HG03025 (cell line): ENCODE measurements at regions not wholly inside any gene's neighbourhood (a gene's known extent, or its start where the extent isn't known, plus 50 kb on each side); places are given as distances from the start of the nearest gene placed in this dataset.
"Not testable (repeated sequence)": the region's sequence is repeated elsewhere in the genome, so short reads cannot be mapped to it uniquely, and the experiment has no call there.

Source experiments
- ATAC-seq: cut with Tn5 transposase; IDR thresholded peaks from one replicate; pipeline ENCODE4 v1.9.1; 2021; ENCODE audit warnings: mild to moderate bottlenecking, moderate library complexity; ENCODE audit not compliant: unreplicated experiment, low FRiP score

DNA sequence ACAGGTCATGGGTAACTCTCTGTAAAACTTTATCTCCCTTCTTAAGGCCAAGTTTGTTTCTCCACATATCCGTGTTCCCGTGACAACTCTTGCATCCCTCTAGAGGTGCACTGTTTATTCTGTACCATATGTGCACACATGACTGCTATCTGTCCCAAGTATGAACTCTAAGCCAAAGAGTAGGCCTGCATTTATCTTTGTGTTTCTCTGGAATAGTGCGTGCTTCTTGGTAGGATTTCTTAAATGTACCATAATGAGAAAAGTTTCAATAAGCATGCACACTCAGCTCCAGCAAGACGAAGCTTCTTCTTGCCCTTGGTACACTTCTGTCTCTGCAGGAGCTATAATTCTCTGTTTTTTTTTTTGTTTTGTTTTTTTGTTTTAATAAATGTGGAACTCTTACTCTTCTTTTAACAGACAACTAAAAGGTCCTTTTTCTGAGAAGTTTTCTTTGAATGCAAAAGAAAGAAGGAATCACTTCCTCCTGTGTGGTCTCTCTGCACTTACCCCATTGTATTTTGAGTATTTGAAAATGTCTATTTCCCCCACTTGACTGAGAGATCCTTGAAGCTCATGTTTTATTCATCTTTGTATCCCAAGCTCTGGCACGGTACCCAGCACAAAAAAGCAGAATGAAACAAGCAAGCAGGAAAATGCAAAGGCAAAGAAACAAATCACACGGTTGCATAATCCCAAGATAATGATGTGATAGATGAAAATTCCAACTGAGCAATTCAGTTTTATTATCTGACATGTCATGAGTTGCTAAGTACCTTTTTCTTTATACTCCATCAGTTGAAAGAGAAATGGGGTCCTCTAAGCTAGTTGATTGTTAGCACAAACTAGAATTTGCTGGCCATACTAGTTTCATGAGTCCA lies 521.9 kb upstream of the BOD1L1 start:
- no peak for ATAC-seq

DNA sequence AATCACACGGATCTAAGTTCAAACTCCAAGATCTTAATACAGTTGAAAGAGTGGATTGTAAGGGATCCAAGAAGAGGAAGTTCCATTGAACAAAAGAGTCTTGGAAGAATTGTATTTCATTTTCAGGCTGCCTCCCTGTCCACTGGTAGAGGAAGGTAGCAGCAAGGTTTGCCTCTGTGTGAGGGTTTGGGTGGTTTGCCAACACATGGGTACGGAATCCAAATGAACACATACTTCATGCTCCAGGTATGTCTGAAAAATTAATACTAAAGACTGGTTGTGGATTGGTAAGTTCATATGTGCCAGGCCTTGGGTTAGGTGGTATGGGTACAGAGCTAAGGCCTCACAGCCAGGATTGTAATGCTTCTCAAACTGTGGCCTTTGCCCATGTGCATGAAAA lies 523.6 kb upstream of the BOD1L1 start:
- ATAC-seq: no peak

DNA sequence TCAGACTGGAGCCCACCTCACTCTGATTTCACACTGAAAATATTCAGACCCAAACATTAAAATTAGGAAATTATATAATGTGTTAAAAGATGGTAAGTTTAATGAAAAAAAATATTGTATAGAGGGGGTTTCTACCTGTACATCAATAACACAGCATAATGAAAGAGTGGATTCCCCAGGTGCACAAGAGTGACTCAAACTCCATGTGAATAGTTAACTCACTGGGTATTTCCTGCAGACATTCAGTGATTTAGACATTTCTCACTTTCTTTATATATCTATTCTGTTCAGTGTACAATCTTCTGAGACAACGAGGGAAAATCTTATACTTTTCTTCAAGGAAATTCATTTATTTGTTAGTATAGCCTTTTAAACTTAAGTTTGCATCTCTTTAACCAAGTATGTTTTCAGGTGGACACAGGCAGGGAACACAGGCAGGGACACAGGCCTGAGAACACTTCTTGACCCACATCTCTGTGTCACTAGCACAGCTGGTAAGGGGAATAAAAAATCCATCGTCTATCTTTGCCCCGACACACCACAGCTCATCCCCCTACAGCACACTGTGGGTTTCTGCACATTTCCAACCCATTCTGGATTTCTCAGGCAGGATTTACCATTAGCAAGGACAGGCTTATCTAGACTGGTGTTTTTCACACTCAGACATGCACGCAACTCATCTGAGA lies 525.5 kb upstream of the BOD1L1 start:
- no peak for ATAC-seq

DNA sequence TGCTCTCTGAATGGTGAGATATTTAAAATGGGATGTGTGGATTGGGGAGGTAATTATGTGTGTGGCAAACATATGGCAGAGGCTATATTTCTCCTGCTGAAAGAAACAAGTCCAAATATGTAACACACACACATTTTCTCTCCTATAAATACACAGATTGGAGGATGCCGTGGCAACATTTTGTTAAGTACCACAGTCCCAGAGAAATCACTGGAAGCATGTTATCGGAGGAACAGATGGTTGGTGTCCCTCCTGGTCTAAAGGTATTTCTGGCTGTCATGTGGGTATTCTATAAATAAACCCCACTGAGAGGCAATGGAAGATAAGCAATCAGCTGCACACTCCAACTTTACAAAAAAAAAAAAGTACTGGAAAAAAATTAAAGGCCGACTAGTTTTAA lies 528.3 kb upstream of the BOD1L1 start:
- ATAC-seq: no peak

DNA sequence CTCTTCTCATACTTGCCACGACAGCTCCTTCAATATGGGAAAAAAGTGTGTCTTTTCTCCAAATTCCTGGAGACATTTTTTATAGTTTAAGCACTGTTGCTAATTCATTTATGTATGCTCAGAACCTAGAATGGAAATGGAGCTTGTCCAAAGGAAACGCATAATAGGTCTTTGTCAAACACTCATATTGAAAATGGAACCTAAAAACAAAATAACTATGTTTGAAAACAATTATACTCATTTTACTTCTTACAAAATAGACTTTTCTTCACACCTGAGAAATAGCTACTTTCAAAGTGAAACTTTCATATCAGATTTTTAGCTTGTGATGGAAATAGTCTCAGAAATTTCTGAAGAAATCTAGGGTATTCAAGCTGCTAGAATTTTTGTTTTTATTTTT lies 529.7 kb upstream of the BOD1L1 start:
- peak; percentile 36 for ATAC-seq

DNA sequence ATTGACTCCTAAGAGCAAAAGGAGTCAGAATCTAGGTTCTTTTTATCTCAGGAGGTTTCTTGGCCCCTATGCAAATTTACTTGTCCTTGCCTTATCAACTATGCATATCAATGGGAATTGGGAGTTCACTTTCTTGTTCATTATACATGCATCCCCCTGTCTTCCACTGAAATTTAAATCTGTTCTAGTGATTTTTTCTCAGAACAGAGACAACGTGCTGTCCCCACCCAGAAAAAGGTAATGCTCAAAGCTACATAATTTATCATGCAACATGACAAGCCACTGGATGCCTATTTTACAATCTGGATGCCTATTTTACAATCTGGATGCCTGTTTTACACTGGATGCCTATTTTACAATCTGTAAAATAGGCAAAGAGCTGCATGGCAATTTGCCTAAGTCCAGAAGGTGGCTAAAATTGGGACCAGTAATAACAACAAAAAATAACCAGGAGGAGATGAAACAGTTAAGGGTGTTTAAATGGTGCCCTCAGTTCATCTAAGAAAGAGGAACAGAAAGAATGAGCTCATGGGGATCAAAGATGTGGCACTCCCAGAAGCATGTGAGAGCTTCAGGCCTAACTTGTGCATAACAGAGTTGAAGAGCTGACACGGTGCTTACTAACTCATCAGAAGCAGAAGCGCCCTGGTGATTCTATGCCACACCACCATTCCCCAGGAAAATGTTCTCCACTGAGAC lies 537.8 kb upstream of the BOD1L1 start:
- peak; percentile 100 for ATAC-seq

DNA sequence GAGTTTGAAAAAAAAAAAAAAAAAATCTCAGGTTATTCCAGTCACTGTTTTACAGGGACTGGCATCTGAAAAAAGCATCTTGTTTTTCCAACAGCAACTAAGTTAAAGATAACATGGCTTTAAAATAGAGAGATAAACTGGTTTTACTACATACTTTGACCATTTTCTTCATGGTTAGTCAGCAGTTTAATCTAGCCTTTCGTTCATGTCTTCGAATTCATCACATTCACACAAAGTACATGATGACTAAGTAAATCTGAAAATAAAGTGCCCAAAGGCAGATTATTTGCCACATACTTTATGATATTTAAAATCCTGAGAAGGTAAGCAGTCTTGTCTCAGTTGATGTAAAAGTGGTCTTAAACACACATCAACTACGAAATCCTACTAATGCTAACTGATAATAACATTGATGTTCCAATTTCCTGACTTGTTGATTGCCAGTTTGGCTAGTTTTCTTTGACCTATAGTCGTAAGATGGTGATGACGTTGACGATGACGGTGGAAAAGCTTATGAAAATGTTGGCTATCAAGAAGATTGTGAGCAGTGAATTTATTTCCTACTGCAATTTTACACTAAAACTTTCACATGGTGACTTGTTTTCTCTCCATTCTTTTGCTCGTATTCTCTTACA lies 540.5 kb upstream of the BOD1L1 start:
- no peak for ATAC-seq

DNA sequence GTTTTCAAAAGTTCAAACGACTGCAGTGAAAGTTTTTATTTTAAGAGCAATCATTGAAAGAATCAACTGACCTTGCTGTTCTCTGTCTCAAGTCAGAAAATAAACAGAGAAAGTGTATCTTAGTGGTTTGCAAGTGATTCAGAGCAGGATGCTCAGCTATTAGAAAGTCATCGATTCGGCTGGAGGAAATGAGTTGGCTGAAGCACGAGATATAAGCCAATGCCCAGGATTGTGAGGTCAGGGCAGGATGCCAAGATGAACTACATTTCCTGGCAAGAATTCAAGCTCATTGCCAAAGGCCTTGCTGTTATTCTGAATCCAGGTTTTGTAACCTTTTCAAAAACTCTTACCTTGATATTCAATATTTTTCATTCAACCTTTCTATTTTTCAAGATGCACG lies 541.4 kb upstream of the BOD1L1 start:
- ATAC-seq: no peak

DNA sequence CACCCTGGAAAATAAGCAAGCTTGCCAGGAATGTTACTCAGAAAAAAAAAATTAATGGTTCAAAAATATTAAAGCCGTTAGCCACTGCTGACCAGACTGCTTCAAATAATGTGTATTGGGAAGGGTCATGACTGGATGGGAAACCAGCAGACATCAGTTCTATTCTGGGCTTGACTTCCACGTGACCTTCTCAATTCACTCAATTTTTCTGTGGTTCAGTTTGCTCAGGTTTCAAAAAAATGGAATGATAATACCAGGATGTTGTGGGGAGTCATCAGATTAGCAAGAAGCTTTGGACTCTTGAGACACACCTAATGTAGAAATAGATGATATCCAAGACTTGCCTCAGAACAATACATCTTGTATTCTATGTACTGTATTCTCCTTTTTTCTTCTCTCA lies 541.9 kb upstream of the BOD1L1 start:
- ATAC-seq: no peak

DNA sequence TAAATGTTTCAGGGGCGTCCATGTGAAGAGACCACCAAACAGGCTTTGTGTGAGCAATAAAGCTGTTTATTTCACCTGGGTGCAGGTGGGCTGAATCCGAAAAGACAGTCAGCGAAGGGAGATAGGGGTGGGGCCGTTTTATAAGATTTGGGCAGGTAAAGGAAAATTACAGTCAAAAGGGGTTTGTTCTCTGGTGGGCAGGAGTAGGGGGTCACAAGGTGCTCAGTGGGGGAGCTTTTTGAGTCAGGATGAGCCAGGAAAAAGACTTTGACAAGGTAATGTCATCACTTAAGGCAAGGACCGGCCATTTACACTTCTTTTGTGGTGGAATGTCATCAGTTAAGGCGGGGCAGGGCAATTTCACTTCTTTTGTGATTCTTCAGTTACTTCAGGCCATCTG lies 542.4 kb upstream of the BOD1L1 start:
- ATAC-seq: not testable (repeated sequence)

DNA sequence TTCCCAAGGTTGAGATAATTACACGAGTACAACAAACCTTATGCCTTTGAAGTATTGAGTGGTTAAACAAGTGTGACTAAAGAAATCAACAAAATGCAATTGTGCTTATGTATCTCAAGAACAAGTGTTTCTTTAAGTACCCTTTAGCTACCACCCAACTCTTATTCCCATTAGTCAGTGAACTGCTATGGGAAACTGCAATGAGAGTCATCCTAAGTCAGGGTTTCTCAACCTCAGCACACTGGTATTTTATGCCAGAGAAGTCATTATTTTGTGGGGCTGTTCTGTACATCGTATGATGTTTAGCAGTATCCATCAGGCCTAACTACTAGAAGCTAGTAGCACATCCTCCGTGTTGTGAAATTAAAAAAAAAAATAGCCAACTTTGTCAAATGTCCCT lies 549.1 kb upstream of the BOD1L1 start:
- no peak for ATAC-seq

DNA sequence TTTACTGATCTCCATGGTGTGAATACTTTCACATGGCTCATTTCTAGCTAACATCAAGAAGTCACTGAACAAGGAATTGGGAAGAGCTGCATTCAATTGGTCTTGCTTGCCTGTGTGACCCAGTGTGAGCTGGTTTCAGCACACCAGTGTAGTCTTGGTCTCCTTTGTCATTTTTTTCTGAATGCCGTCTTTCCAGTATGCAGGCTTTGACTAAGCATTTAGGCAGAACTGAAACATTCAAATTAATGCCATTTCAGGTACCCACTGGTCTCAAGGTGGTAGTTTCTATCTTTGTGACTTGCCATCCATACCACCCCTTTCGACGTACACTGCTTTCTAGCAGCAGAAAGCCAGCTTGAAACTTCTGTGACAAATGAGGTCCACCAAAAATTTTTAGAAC lies 550.5 kb upstream of the BOD1L1 start:
- peak; percentile 95 for ATAC-seq

DNA sequence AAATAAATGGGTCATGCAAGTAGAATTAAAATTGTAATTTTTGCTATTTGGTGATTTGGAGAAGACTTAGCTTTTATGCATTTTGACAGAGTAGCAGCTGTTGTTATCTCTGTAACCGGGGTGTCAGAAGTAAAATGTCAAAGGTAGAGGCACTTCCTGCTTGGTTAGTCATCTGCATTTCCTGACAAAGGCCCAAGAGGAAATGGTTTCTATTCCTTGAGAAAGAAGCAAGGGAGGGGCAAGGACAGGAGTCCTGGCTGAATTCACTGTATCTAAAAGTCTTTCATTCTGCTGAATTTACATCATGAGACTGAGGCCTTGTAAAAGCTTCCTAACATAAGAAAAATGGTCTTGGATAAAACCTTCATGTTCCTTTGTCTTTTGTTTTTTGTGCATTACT lies 550.9 kb upstream of the BOD1L1 start:
- peak; percentile 65 for ATAC-seq

DNA sequence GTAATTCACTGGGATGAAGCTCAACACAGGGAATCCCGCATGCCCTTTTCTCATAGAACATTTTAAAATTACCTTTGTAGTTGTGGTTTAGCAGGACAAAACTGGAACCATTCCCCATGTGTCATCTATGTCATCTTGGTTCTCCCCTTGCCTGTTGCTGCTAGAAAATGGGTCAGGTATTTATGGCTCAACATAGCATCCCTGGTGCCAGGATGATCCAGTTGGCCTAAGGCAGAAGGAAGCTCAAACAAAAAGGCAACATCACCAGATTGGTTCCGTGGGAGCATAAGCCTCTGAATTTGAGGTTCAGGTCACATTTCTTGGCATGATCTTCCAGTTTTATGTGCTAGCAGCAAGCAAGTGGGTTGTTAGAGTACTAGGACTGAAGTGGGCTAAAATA lies 552.6 kb upstream of the BOD1L1 start:
- ATAC-seq: no peak

DNA sequence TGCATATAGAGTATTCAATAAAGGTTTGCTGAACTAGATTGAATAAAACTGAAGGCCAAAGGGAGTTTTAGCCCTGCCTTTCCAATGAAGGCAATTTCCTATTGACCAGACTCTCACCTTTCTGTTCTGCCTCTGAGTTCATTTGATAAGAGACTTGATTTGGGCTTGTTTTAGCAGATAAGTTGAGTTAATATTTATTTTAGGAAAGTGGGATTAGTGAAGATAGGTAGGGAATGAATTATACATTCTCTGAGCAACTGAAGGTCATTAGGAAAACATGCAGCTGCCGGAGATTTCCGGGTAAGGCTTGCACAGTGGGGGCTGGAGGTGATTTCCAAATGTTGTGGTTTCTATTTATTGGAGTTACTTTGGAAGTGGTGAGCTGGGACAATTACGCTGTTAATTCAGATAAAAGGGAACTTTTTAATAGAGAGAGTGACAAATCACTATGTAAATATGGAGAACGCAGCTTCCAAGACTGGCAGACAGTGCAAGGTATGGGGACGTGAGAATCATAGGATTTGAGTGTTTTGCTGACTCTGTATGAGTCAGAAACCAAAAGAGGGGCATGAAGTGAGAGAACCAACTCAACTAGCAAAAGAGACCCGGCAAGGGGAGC lies 553.6 kb upstream of the BOD1L1 start:
- no peak for ATAC-seq

DNA sequence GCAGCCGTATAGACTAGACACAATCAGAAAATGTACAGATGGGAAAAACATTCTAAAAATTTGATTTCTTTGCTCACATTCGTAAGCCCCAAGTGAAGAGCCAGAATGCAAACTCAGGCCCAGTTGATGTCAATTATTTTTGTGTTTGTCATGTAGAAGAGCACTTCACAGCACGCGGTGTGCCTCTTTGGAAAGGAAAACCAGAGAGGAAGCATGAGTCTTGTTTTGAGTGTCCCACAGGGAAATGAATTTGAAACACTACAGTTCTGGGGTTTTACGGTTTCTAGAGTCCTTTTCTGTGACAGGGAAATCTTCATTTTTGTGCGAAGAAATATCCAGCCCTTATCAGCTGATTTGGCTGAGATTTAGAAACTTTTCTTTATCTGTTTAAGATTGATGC lies 554.6 kb upstream of the BOD1L1 start:
- no peak for ATAC-seq

DNA sequence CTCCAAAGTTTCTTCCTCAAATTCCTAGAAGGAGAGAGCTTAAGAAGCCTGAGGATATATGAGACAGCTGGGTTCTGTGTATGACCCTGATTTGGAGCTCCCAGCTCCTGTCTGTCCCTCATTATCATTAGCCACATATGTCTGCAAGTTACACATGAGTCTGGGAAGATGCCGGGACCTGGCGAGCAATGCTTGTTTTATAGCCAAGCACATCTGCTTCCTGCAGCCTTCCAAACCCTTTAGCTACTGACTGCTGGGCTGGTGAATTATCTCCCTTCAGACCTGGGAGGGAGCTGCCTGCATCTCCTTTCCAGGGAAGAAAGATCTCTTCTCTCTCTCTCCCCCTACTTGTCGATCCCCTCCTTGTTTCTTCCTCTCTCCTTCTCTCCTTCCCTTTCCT lies 556.7 kb upstream of the BOD1L1 start:
- no peak for ATAC-seq

DNA sequence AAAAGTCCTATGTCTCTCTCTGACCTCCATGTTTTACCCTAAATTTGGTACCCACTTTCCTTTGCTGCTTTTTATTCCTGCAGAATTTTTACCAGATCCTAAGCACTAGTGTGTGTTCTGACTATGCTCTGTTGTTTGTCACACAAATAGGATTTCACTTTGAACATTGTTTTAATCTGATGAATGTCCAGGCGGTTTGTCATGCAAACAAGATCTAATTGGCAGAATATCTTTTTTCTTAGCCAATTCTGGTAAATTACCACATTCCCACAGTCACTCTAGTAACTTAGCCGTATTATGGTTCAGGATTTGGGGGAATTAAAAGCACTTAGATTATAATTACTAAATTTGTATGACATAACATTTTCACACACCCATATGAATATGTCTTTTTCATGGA lies 557.2 kb upstream of the BOD1L1 start:
- ATAC-seq: no peak

DNA sequence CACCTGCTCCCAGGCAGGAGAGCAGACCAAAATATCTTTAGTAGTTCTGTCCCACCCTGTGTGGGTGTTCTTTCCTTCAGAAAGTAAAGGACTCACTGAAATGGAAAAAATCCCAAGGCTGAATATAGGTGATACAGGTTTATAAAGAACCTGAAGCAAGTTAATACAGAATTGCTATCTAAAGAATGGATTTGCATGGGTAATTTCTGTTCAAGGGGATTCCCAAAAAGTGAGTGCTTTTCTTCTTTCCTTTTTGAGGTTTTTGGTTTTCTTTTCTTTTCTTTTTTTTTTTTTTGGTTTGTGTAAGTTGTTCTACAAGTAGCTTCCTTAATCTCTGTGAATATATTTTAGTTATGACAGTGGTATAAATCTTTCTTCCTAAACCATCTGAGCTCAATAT lies 560.7 kb upstream of the BOD1L1 start:
- no peak for ATAC-seq

DNA sequence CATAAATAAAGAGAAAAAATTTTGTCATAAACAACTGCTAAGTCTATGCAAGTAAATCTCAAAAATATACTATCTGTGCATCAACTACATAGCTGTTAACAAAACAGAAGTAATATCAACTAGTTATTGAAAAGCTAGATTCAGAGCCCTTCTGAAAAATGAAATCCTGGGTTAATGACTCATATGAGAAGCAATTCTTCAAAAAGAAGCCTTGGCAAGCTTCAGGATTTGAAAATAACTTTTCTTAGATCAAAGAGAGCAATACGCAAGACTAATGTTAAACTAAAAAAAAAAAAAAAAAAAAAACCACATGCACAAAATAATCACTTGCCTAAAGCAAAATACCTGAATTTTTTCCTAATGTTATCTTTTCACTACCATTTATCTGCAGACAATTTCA lies 566.1 kb upstream of the BOD1L1 start:
- ATAC-seq: no peak

DNA sequence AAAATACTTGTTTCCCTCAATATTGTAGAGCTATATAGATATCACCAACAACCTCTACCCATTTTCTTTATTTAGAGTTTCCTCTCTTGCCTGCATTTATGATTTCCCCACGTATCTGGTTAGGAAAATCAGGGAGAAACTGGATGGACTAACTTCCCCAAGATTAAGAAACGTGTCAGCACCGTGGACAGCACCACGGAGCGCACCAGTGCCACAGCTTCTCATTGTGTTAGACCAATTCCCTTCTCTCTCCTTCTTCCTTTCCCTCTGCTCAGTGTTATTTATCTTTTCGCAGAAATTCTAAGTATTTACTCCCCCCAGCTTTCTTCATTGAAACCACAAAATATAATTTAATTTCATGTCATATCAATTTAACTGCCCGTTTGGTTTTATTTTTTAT lies 568.6 kb upstream of the BOD1L1 start:
- ATAC-seq: no peak
